IMR-90 (cell line): ENCODE measurements at regions not wholly inside any gene's neighbourhood (a gene's known extent, or its start where the extent isn't known, plus 50 kb on each side); places are given as distances from the start of the nearest gene placed in this dataset.

ENCODE experiments used
- ATAC-seq: fragments of 200-7000 bp; cut with Tn5 transposase; 2 replicates; pipeline ENCODE4 v1.9.1; 2020; ENCODE audit warnings: low read depth, mild to moderate bottlenecking, moderate library complexity
- BruUV-seq: library from RNA; stranded (reverse); fragments of 400-500 nt; replicated peaks from 2 replicates; lab custom pipeline; 2021; lab: Mats Ljungman, UMichigan
- CTCF ChIA-PET: fragments of 300-600 bp; formaldehyde crosslinking; extraction: SDS; loops from one replicate; lab custom pipeline; 2021; ENCODE audit warnings: antibody characterized with exemption; lab: Yijun Ruan, JAX
- POLR2A ChIA-PET: fragments of 300-600 bp; sonication (Branson Sonifier 250); formaldehyde crosslinking; loops from one replicate; lab custom pipeline; 2022; ENCODE audit warnings: antibody characterized with exemption; ENCODE audit not compliant: unreplicated experiment; lab: Charles Lee
- DNase-seq: peaks from one replicate; pipeline ENCODE4 v3.0.0; 2013
- H2AFZ ChIP-seq: replicated peaks from 2 replicates; pipeline ENCODE3; 2013; ENCODE audit warnings: low read length, mild to moderate bottlenecking; ENCODE audit not compliant: poor library complexity
- H2AK5ac ChIP-seq: 2 replicates; pipeline ENCODE4 v1.6.1; 2013; ENCODE audit warnings: low read depth, low read length, inconsistent platforms
- H2AK9ac ChIP-seq: replicated peaks from 2 replicates; pipeline ENCODE3; 2013; ENCODE audit warnings: mild to moderate bottlenecking, low read depth, low read length, moderate library complexity; ENCODE audit not compliant: poor library complexity
- H2BK120ac ChIP-seq: 2 replicates; pipeline ENCODE4 v1.6.1; 2013; ENCODE audit warnings: low read depth, low read length, inconsistent platforms
- H2BK15ac ChIP-seq: 3 replicates; pipeline ENCODE4 v1.6.1; 2013; ENCODE audit warnings: low read depth, low read length, inconsistent platforms
- H2BK20ac ChIP-seq: 2 replicates; pipeline ENCODE4 v1.6.1; 2013; ENCODE audit warnings: low read depth, mild to moderate bottlenecking, inconsistent platforms, low read length, moderate library complexity
- H2BK5ac ChIP-seq: 2 replicates; pipeline ENCODE4 v1.6.1; 2013; ENCODE audit warnings: mild to moderate bottlenecking, low read depth, low read length, inconsistent platforms; ENCODE audit not compliant: poor library complexity, severe bottlenecking
- H3K14ac ChIP-seq: replicated peaks from 2 replicates; pipeline ENCODE4 v1.6.1; 2013; ENCODE audit warnings: low read depth, low read length, inconsistent platforms
- H3K18ac ChIP-seq: 2 replicates; pipeline ENCODE4 v1.6.1; 2013; ENCODE audit warnings: low read depth, low read length, control low read depth
- H3K23ac ChIP-seq: 2 replicates; pipeline ENCODE4 v1.6.1; 2013; ENCODE audit warnings: low read depth, low read length, inconsistent platforms
- H3K27ac ChIP-seq: 2 replicates; pipeline ENCODE4 v1.5.1; 2013; ENCODE audit warnings: mild to moderate bottlenecking, control low read depth, low read length; ENCODE audit not compliant: insufficient read depth
- H3K27me3 ChIP-seq: 2 replicates; pipeline ENCODE4 v1.6.1; 2013; ENCODE audit warnings: low read length; ENCODE audit not compliant: control insufficient read depth, insufficient read depth
- H3K36me3 ChIP-seq: 2 replicates; pipeline ENCODE4 v1.6.1; 2013; ENCODE audit warnings: low read length, mixed read lengths; ENCODE audit not compliant: control insufficient read depth, insufficient read depth
- H3K4ac ChIP-seq: 2 replicates; pipeline ENCODE4 v1.6.1; 2013; ENCODE audit warnings: low read depth, low read length, inconsistent platforms
- H3K4me1 ChIP-seq: 2 replicates; pipeline ENCODE4 v1.6.1; 2013; ENCODE audit warnings: low read length, mixed read lengths; ENCODE audit not compliant: control insufficient read depth, insufficient read depth
- H3K4me2 ChIP-seq: 2 replicates; pipeline ENCODE4 v1.6.1; 2013; ENCODE audit warnings: low read depth, mild to moderate bottlenecking, control low read depth, low read length, moderate library complexity
- H3K4me3 ChIP-seq: 2 replicates; pipeline ENCODE4 v1.5.1; 2013; ENCODE audit warnings: low read depth, mild to moderate bottlenecking, control low read depth, low read length, moderate library complexity; ENCODE audit not compliant: insufficient read depth
- H3K56ac ChIP-seq: 2 replicates; pipeline ENCODE4 v1.6.1; 2013; ENCODE audit warnings: low read length, inconsistent platforms; ENCODE audit not compliant: insufficient read depth; ENCODE audit errors: extremely low read depth
- H3K79me1 ChIP-seq, 2 experiments: 2 replicates each; pipeline ENCODE4 v1.6.1; 2013; ENCODE audit warnings: low read length in 2 of 2, inconsistent platforms in 1 of 2, low read depth in 1 of 2
- H3K9ac ChIP-seq: 2 replicates; pipeline ENCODE4 v1.6.1; 2013; ENCODE audit warnings: low read depth, low read length, control low read depth
- H3K9me1 ChIP-seq: 2 replicates; pipeline ENCODE4 v1.6.1; 2013; ENCODE audit warnings: low read length, inconsistent platforms; ENCODE audit not compliant: insufficient read depth
- H3K9me3 ChIP-seq: 2 replicates; pipeline ENCODE4 v1.6.1; 2013; ENCODE audit warnings: low read length; ENCODE audit not compliant: control insufficient read depth, insufficient read depth
- H4K20me1 ChIP-seq: 2 replicates; pipeline ENCODE4 v1.6.1; 2013; ENCODE audit warnings: low read length, inconsistent platforms; ENCODE audit not compliant: insufficient read depth
- H4K5ac ChIP-seq: 2 replicates; pipeline ENCODE4 v1.6.1; 2013; ENCODE audit warnings: mild to moderate bottlenecking, low read depth, low read length, control low read depth
- H4K8ac ChIP-seq, 2 experiments: 2 replicates each; pipeline ENCODE4 v1.6.1; 2013; ENCODE audit warnings: low read depth in 2 of 2, low read length in 2 of 2, control low read depth in 1 of 2, inconsistent platforms in 1 of 2
- H4K91ac ChIP-seq: 2 replicates; pipeline ENCODE4 v1.6.1; 2013; ENCODE audit warnings: low read depth, low read length, inconsistent platforms; ENCODE audit not compliant: insufficient read depth
- BHLHE40 ChIP-seq: fragments of 150-350 bp; IDR thresholded peaks from 2 replicates; pipeline ENCODE4 v1.6.1; 2016; ENCODE audit warnings: mild to moderate bottlenecking, low read depth, low read length
- CEBPB ChIP-seq: IDR thresholded peaks from 2 replicates; pipeline ENCODE4 v1.6.1; 2012; ENCODE audit warnings: low read depth, low read length, improper control_type of control experiment
- CHD1 ChIP-seq: IDR thresholded peaks from 2 replicates; pipeline ENCODE4 v1.6.1; 2012; ENCODE audit warnings: low read depth, low read length, improper control_type of control experiment
- CTCF ChIP-seq: conservative IDR thresholded peaks from 2 replicates; pipeline ENCODE4 v1.5.1; 2012; ENCODE audit warnings: mild to moderate bottlenecking, low read depth, low read length, improper control_type of control experiment
- ELK1 ChIP-seq: fragments of 150-350 bp; IDR thresholded peaks from 2 replicates; pipeline ENCODE4 v1.6.1; 2016; ENCODE audit warnings: low read depth, mild to moderate bottlenecking, low read length, moderate library complexity, borderline replicate concordance
- FOS ChIP-seq: fragments of 150-350 bp; IDR thresholded peaks from 2 replicates; pipeline ENCODE4 v1.6.1; 2016; ENCODE audit warnings: low read depth, low read length
- MAFK ChIP-seq: IDR thresholded peaks from 2 replicates; pipeline ENCODE4 v1.6.1; 2012; ENCODE audit warnings: low read depth, low read length, improper control_type of control experiment
- MAZ ChIP-seq: IDR thresholded peaks from 2 replicates; pipeline ENCODE4 v1.6.1; 2012; ENCODE audit warnings: low read depth, mild to moderate bottlenecking, low read length, improper control_type of control experiment, moderate library complexity, borderline replicate concordance
- MXI1 ChIP-seq: IDR thresholded peaks from 2 replicates; pipeline ENCODE4 v1.6.1; 2012; ENCODE audit warnings: low read depth, mild to moderate bottlenecking, low read length, moderate library complexity, borderline replicate concordance
- NFE2L2 ChIP-seq: fragments of 150-350 bp; IDR thresholded peaks from 2 replicates; pipeline ENCODE4 v1.6.1; 2016; ENCODE audit warnings: low read depth, mild to moderate bottlenecking, low read length
- POLR2A ChIP-seq: IDR thresholded peaks from 2 replicates; pipeline ENCODE4 v1.6.1; 2012; ENCODE audit warnings: mild to moderate bottlenecking, low read depth, low read length
- RAD21 ChIP-seq: IDR thresholded peaks from 2 replicates; pipeline ENCODE4 v1.6.1; 2012; ENCODE audit warnings: low read length, improper control_type of control experiment
- RCOR1 ChIP-seq: IDR thresholded peaks from 2 replicates; pipeline ENCODE4 v1.6.1; 2012; ENCODE audit warnings: mild to moderate bottlenecking, low read length, improper control_type of control experiment; ENCODE audit not compliant: insufficient replicate concordance
- RFX5 ChIP-seq: IDR thresholded peaks from 2 replicates; pipeline ENCODE4 v1.8.0; 2012; ENCODE audit warnings: low read depth, mild to moderate bottlenecking, low read length, moderate library complexity
- SMC3 ChIP-seq: fragments of 150-350 bp; IDR thresholded peaks from 2 replicates; pipeline ENCODE4 v1.6.1; 2016; ENCODE audit warnings: low read depth, mild to moderate bottlenecking, antibody characterized with exemption, low read length, moderate library complexity
- USF2 ChIP-seq: fragments of 150-350 bp; IDR thresholded peaks from 2 replicates; pipeline ENCODE4 v1.6.1; 2017; ENCODE audit warnings: mild to moderate bottlenecking, antibody characterized with exemption, low read length, low read depth
- WGBS, 2 experiments: methylation state at CpG; one replicate each; pipeline versions ENCODE4 v1.1.5 to v1.1.7; 2013; ENCODE audit warnings: missing lambda C conversion rate in 2 of 2; ENCODE audit not compliant: insufficient read length in 1 of 2; ENCODE audit errors: extremely low coverage in 2 of 2; 5-methylcytosine and 5-hydroxymethylcytosine counted together
- dilution Hi-C: fragments of 300-500 bp; cut with HindIII; formaldehyde crosslinking; loops from one replicate; pipeline ENCODE4 v1.14.3; 2018; ENCODE audit warnings: low sequenced_read_pairs; ENCODE audit not compliant: unreplicated experiment
- in situ Hi-C: fragments of 300-500 bp; cut with MboI; formaldehyde crosslinking; loops from 3 replicates; pipeline ENCODE4 v1.14.3; 2019; ENCODE audit warnings: low sequenced_read_pairs, inconsistent platforms, mixed read lengths
- intact Hi-C: fragments of 100-400 bp; cut with micrococcal nuclease; formaldehyde crosslinking; loops from 2 replicates; pipeline ENCODE4 v1.10.0; 2022

- Histone ChIP-seq H3K4me3 (no peak overlapping the region), H3K27ac (no peak overlapping the region), H4K5ac (no peak overlapping the region), H2AK5ac (no peak overlapping the region), H3K9ac (no peak overlapping the region), H3K4ac (no peak overlapping the region), H3K27me3 (no peaks in the 10 kb centered on the region), H3K18ac (no peak overlapping the region), H2BK120ac (no peak overlapping the region), H2BK20ac (no peak overlapping the region), H3K4me2 (no peak overlapping the region), H3K9me3 (no peaks in the 10 kb centered on the region), H3K9me1 (no peaks in the 10 kb centered on the region), H3K4me1 (no peaks in the 10 kb centered on the region), H2BK5ac (no peak overlapping the region), H2AK9ac (no peak overlapping the region), H4K20me1 (no peaks in the 10 kb centered on the region), H3K23ac (no peak overlapping the region), H2BK15ac (no peak overlapping the region), H3K14ac (no peak overlapping the region), H2AFZ (no peak overlapping the region), H3K36me3 (no peaks in the 10 kb centered on the region), H3K79me1 (no peaks in the 10 kb centered on the region), H3K56ac (no peak overlapping the region), H4K91ac (no peak overlapping the region), H4K8ac (no peak overlapping the region)
- WGBS, 2 experiments: no CpG with 5 or more reads among the region's 2 CpGs
- dilution Hi-C loops (no loop called here), intact Hi-C loops (no loop called here), in situ Hi-C loops (no loop called here)
- no TSS peak for BruUV-seq
- TF ChIP-seq POLR2A (no peak), CTCF (no peak), SMC3 (no peak), MXI1 (no peak), CHD1 (no peak), NFE2L2 (no peak), ELK1 (no peak), CEBPB (no peak), RAD21 (no peak), MAZ (no peak), USF2 (no peak), BHLHE40 (no peak), FOS (no peak), RCOR1 (no peak), RFX5 (no peak), MAFK (no peak)
- DNase-seq (no peak), ATAC-seq (no peak)
- CTCF ChIA-PET: no interaction called here
- POLR2A ChIA-PET: no interaction called here
Measured at GRCh38 chr12:62138527-62138926, 121.7 kb upstream of the USP15 start.
